ENCODE measurements at regions not wholly inside any gene's neighbourhood (a gene's known extent, or its start where the extent isn't known, plus 50 kb on each side); places are given as distances from the start of the nearest gene placed in this dataset.

DNA sequence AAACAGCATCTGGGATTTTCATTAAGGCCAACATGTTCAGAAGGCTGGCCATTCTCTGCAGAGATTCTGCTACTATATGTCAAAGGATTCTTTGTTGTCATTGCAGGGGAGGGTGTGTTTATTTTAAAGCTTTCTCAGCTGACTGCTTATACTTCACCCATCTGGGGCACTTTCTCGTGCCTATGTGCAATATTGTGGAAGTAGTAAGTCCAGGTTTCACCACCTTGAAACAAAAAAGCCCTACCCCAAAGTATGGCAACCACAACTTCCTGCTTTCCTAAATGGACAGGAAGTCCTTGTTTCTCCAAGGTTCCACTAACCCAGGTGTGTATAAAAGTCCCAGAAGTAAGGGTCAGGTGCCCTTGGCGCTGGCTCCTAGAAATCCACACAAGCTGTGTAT is 58.7 kb upstream of the COL1A2 start:
- no peak for DNase-seq (ENCODE audit: low read depth)
- H3K4me3 ChIP-seq (ENCODE audit: low read depth, low read length): no peak overlapping the region
- TF ChIP-seq, protein P1, sequence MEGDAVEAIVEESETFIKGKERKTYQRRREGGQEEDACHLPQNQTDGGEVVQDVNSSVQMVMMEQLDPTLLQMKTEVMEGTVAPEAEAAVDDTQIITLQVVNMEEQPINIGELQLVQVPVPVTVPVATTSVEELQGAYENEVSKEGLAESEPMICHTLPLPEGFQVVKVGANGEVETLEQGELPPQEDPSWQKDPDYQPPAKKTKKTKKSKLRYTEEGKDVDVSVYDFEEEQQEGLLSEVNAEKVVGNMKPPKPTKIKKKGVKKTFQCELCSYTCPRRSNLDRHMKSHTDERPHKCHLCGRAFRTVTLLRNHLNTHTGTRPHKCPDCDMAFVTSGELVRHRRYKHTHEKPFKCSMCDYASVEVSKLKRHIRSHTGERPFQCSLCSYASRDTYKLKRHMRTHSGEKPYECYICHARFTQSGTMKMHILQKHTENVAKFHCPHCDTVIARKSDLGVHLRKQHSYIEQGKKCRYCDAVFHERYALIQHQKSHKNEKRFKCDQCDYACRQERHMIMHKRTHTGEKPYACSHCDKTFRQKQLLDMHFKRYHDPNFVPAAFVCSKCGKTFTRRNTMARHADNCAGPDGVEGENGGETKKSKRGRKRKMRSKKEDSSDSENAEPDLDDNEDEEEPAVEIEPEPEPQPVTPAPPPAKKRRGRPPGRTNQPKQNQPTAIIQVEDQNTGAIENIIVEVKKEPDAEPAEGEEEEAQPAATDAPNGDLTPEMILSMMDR (conservative IDR thresholded peaks at IDR 0.05; ENCODE audit: low read depth, low read length): no peak

DNA sequence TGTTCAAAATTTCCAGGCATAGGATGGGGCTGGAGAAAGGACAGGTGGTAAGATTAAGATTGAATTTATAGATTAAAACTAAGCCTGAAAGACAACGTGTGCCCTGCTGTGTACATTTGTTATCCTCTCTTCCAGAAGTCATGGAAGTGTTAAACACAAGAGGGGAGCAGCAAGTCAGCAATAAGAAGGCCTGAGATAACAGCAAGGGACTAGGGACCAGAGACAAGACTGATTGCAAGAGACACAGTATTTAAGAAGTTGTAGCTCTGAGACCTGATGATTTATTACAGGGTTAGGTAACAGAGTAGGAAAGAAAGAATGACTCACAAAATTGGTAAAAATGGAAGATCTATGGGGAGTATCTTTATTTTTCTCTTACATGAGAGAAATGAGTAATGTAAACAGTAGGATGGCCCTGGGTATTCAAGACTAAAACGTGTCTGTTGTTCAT is 55.7 kb upstream of the COL1A2 start:
- H3K4me3 ChIP-seq (ENCODE audit: low read depth, low read length): no peak overlapping the region
- no peak for DNase-seq (ENCODE audit: low read depth)
- TF ChIP-seq, protein P1 (conservative IDR thresholded peaks at IDR 0.05; ENCODE audit: low read depth, low read length): no peak

DNA sequence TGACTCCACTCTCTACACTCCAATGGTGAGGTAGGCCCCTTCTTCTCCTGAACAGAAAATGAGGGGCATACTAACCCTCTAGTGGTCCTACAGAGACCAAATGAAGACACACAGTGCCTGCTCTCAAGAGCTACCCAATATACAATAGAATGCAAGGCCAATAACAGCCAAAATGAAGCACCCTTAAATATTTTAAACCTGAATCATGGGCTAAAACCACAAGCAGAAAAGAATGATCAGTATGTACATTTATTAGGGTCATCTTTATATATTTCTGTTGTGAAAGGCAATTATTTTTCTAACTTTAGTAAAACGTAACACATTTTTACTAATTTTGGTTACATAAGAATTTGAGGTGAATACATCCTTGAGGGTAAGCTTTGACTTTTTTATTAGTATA is 49.9 kb upstream of the COL1A2 start:
- TF ChIP-seq, protein P1 (conservative IDR thresholded peaks at IDR 0.05; ENCODE audit: low read depth, low read length): no peak
- no peak overlapping the region for H3K4me3 ChIP-seq (ENCODE audit: low read depth, low read length)
- no peak for DNase-seq (ENCODE audit: low read depth)

Data from epithelial cell of proximal tubule (primary cell).